GM12874 (cell line): ENCODE measurements at regions not wholly inside any gene's neighbourhood (a gene's known extent, or its start where the extent isn't known, plus 50 kb on each side); places are given as distances from the start of the nearest gene placed in this dataset.

ENCODE experiments used
- CTCF ChIP-seq: IDR thresholded peaks from 2 replicates; pipeline ENCODE4 v1.5.1; 2011; ENCODE audit warnings: low read depth, mild to moderate bottlenecking, control low read depth, low read length, moderate library complexity; ENCODE audit not compliant: insufficient read depth

- TF ChIP-seq CTCF, result no peak
These were observed 225.9 kb upstream of the SEL1L start for GRCh38 chr14:81759541-81759940.

- TF ChIP-seq CTCF, result no peak
These were observed 232.1 kb upstream of the SEL1L start for GRCh38 chr14:81765651-81766275.

- no peak for TF ChIP-seq CTCF
These were observed 232.8 kb upstream of the SEL1L start for GRCh38 chr14:81766321-81766915.

- TF ChIP-seq CTCF, result no peak
These were observed 233.8 kb upstream of the SEL1L start for GRCh38 chr14:81767266-81767995.

- no peak for TF ChIP-seq CTCF
These were observed 238.1 kb upstream of the SEL1L start for GRCh38 chr14:81771651-81772275.

- no peak for TF ChIP-seq CTCF
These were observed 238.7 kb upstream of the SEL1L start for GRCh38 chr14:81772381-81772780.

- no peak for TF ChIP-seq CTCF
These were observed 242.9 kb upstream of the SEL1L start for GRCh38 chr14:81776531-81776930.
